Keratinocyte (primary cell): ENCODE measurements at regions not wholly inside any gene's neighbourhood (a gene's known extent, or its start where the extent isn't known, plus 50 kb on each side); places are given as distances from the start of the nearest gene placed in this dataset.

Experiments
- DNase-seq: peaks from one replicate; pipeline ENCODE4 v3.0.0-alpha.2; 2011; ENCODE audit warnings: low read depth, missing footprints, low spot score
- FAIRE-seq: peaks from 2 replicates; lab custom pipeline; 2011; peaks lifted over from hg19 to GRCh38; lab: Jason Lieb, UNC
- H2AFZ ChIP-seq: 2 replicates; pipeline ENCODE4 v1.6.0; 2012; ENCODE audit warnings: low read length, control low read depth, inconsistent platforms; ENCODE audit not compliant: control insufficient read depth
- H3K27ac ChIP-seq: 2 replicates; pipeline ENCODE4 v1.5.1; 2011; ENCODE audit warnings: low read length; ENCODE audit not compliant: control insufficient read depth, insufficient read depth
- H3K27me3 ChIP-seq: 3 replicates; pipeline ENCODE4 v1.6.0; 2011; ENCODE audit warnings: low read length; ENCODE audit not compliant: control insufficient read depth, insufficient read depth; ENCODE audit errors: extremely low read depth
- H3K36me3 ChIP-seq, 2 experiments: 2 replicates in 1 of 2; 3 replicates in 1 of 2; pipeline ENCODE4 v1.5.1; 2011; ENCODE audit warnings: low read length in 2 of 2, mild to moderate bottlenecking in 1 of 2; ENCODE audit not compliant: control insufficient read depth in 2 of 2, insufficient read depth in 2 of 2; ENCODE audit errors: extremely low read depth in 1 of 2
- H3K4me1 ChIP-seq: 3 replicates; pipeline ENCODE4 v1.5.1; 2011; ENCODE audit warnings: low read length; ENCODE audit not compliant: control insufficient read depth, insufficient read depth; ENCODE audit errors: extremely low read depth
- H3K4me2 ChIP-seq: 3 replicates; pipeline ENCODE4 v1.6.0; 2011; ENCODE audit warnings: low read depth, low read length; ENCODE audit not compliant: control insufficient read depth, insufficient read depth; ENCODE audit errors: extremely low read depth
- H3K4me3 ChIP-seq, 3 experiments: fragments of 200-600 bp in 1 of 3; sonication (generic) in 1 of 3; 2 replicates in 2 of 3; 3 replicates in 1 of 3; pipeline ENCODE4 v1.5.1; 2011 to 2016; ENCODE audit warnings: low read length in 3 of 3, mild to moderate bottlenecking in 3 of 3, control low read depth in 2 of 3, inconsistent platforms in 1 of 3, low read depth in 1 of 3, mixed read lengths in 1 of 3, mixed run types in 1 of 3, moderate library complexity in 1 of 3; ENCODE audit not compliant: control insufficient read depth in 2 of 3, insufficient read depth in 2 of 3; ENCODE audit errors: extremely low read depth in 1 of 3
- H3K79me2 ChIP-seq: 2 replicates; pipeline ENCODE4 v1.6.0; 2012; ENCODE audit warnings: low read length; ENCODE audit not compliant: control insufficient read depth, insufficient read depth
- H3K9ac ChIP-seq: 3 replicates; pipeline ENCODE4 v1.6.0; 2011; ENCODE audit warnings: low read length; ENCODE audit not compliant: control insufficient read depth, insufficient read depth; ENCODE audit errors: extremely low read depth
- H3K9me1 ChIP-seq: 3 replicates; pipeline ENCODE4 v1.6.0; 2011; ENCODE audit warnings: low read length; ENCODE audit not compliant: control insufficient read depth, insufficient read depth; ENCODE audit errors: extremely low read depth
- H3K9me3 ChIP-seq: 2 replicates; pipeline ENCODE4 v1.5.1; 2012; ENCODE audit warnings: low read depth, low read length; ENCODE audit not compliant: control insufficient read depth
- H4K20me1 ChIP-seq: 3 replicates; pipeline ENCODE4 v1.6.0; 2011; ENCODE audit warnings: low read length; ENCODE audit not compliant: control insufficient read depth, insufficient read depth; ENCODE audit errors: extremely low read depth
- CTCF ChIP-seq, 3 experiments: IDR thresholded peaks in 1 of 3; conservative IDR thresholded peaks in 1 of 3; optimal IDR thresholded peaks in 1 of 3; 2 replicates in 2 of 3; 3 replicates in 1 of 3; pipeline versions ENCODE3 to v1.5.1; 2011; ENCODE audit warnings: low read length in 3 of 3, mild to moderate bottlenecking in 3 of 3, moderate library complexity in 2 of 3, control low read depth in 1 of 3, inconsistent platforms in 1 of 3; ENCODE audit not compliant: insufficient read depth in 2 of 3; ENCODE audit errors: extremely low read depth in 1 of 3
- EZH2 ChIP-seq: IDR thresholded peaks from one replicate; pipeline ENCODE4 v1.6.1; 2012; ENCODE audit warnings: inconsistent platforms, mild to moderate bottlenecking, low read length, moderate library complexity
- dilution Hi-C: fragments of 300-500 bp; cut with MboI; formaldehyde crosslinking; loops from one replicate; pipeline ENCODE4 v1.7.0; 2020; ENCODE audit warnings: low sequenced_read_pairs; ENCODE audit not compliant: extremely low pct_ligation_motif_present

- Histone ChIP-seq H3K4me1 (no peaks in the 10 kb centered on the region), H3K27me3 (no peaks in the 10 kb centered on the region), H2AFZ (no peak overlapping the region), H3K9me3 (no peaks in the 10 kb centered on the region), H3K27ac (no peak overlapping the region), H3K36me3 (no peaks in the 10 kb centered on the region), H3K9ac (no peak overlapping the region), H3K4me3 (no peak overlapping the region), H3K4me2 (no peak overlapping the region), H4K20me1 (no peaks in the 10 kb centered on the region), H3K9me1 (no peaks in the 10 kb centered on the region), H3K79me2 (no peaks in the 10 kb centered on the region)
- TF ChIP-seq EZH2, result no peak
- no peak for TF ChIP-seq CTCF (optimal IDR thresholded peaks at IDR 0.05 in 1 of 3, IDR thresholded peaks at IDR 0.05 in 1 of 3, conservative IDR thresholded peaks at IDR 0.05 in 1 of 3; ENCODE audit: extremely low read depth in 1 of 3, insufficient read depth in 2 of 3, low read length in 3 of 3)
- dilution Hi-C loops, result no loop called here
- DNase-seq (no peak), FAIRE-seq (no peak)
These were observed 227.6 kb downstream of the ADAMTS9 start for GRCh38 chr3:64460141-64460730.

- Histone ChIP-seq H3K79me2 (no peaks in the 10 kb centered on the region), H3K4me3 (no peak overlapping the region), H3K9me3 (no peaks in the 10 kb centered on the region), H3K36me3 (no peaks in the 10 kb centered on the region), H3K27ac (no peak overlapping the region), H4K20me1 (no peaks in the 10 kb centered on the region), H3K4me2 (no peak overlapping the region), H3K4me1 (no peaks in the 10 kb centered on the region), H3K9ac (no peak overlapping the region), H2AFZ (no peak overlapping the region), H3K27me3 (no peaks in the 10 kb centered on the region), H3K9me1 (no peaks in the 10 kb centered on the region)
- dilution Hi-C loops, result no loop called here
- FAIRE-seq (no peak), DNase-seq (no peak)
- no peak for TF ChIP-seq CTCF (optimal IDR thresholded peaks at IDR 0.05 in 1 of 3, IDR thresholded peaks at IDR 0.05 in 1 of 3, conservative IDR thresholded peaks at IDR 0.05 in 1 of 3; ENCODE audit: extremely low read depth in 1 of 3, insufficient read depth in 2 of 3, low read length in 3 of 3)
- no peak for TF ChIP-seq EZH2
These were observed 228.1 kb downstream of the ADAMTS9 start for GRCh38 chr3:64459711-64460110.
